Left cardiac atrium (tissue), 4 donors: ENCODE measurements at regions not wholly inside any gene's neighbourhood (a gene's known extent, or its start where the extent isn't known, plus 50 kb on each side); places are given as distances from the start of the nearest gene placed in this dataset.
"Not testable (repeated sequence)": the region's sequence is repeated elsewhere in the genome, so short reads cannot be mapped to it uniquely, and the experiment has no call there.

Source experiments
- ATAC-seq, 2 donors: fragments of 200-7000 bp; cut with Tn5 transposase; one replicate each; pipeline ENCODE4 v1.9.1; 2020; ENCODE audit warnings: mild to moderate bottlenecking in 2 of 2, moderate library complexity in 2 of 2
- DNase-seq: peaks from one replicate; pipeline ENCODE4 v3.0.0-alpha.2; 2020
- intact Hi-C, 2 donors: fragments of 100-400 bp; cut with DNase I; formaldehyde crosslinking; loops; one replicate each; pipeline versions ENCODE4 v1.14.1 to v1.15.1; 2022 to 2023
- donor health status: DM: no; HTN: yes; CAD: no.
- donor health status: DM: no; HTN: yes; CAD: no; lungs with severe emphysema.
- donor health status: DM: yes; HTN: yes; CAD: no.
- donor health status: Dilated cardiomyopathy.

- intact Hi-C loops: no loop called here
- ATAC-seq: peak in 1 of 2 donors; percentile 90
- no peak for DNase-seq
These were observed 162.3 kb upstream of the ARHGEF26 start for GRCh38 chr3:153958635-153959595.

GRCh38 chr3:153960458-153961074 lies 160.6 kb upstream of the ARHGEF26 start:
- intact Hi-C loops: no loop called here
- ATAC-seq (no peak), DNase-seq (no peak)

- no peak for DNase-seq
- intact Hi-C loops: no loop called here
- no peak for ATAC-seq
These were observed 159.7 kb upstream of the ARHGEF26 start for GRCh38 chr3:153961494-153961893.

GRCh38 chr3:153963012-153963411 lies 158.2 kb upstream of the ARHGEF26 start:
- intact Hi-C loops: no loop called here
- ATAC-seq: no peak
- no peak for DNase-seq

GRCh38 chr3:153967260-153967659 lies 153.9 kb upstream of the ARHGEF26 start:
- intact Hi-C loops: no loop called here
- no peak for DNase-seq
- no peak for ATAC-seq

GRCh38 chr3:153970047-153970446 lies 151.1 kb upstream of the ARHGEF26 start:
- no peak for DNase-seq
- intact Hi-C loops: no loop called here
- ATAC-seq: no peak

- intact Hi-C loops: no loop called here
- ATAC-seq (no peak), DNase-seq (no peak)
These were observed 150.3 kb upstream of the ARHGEF26 start for GRCh38 chr3:153970741-153971347.

- intact Hi-C loops: no loop called here
- DNase-seq: no peak
- ATAC-seq: no peak
These were observed 148.3 kb upstream of the ARHGEF26 start for GRCh38 chr3:153972862-153973261.

GRCh38 chr3:153973722-153974265 lies 147.4 kb upstream of the ARHGEF26 start:
- intact Hi-C loops: no loop called here
- ATAC-seq: no peak
- DNase-seq: no peak

- intact Hi-C loops: no loop called here
- DNase-seq (no peak), ATAC-seq (no peak)
These were observed 146.6 kb upstream of the ARHGEF26 start for GRCh38 chr3:153974614-153975013.

GRCh38 chr3:153976891-153977554 lies 144.2 kb upstream of the ARHGEF26 start:
- peak; percentile 80 to 91 for ATAC-seq
- intact Hi-C loops: no loop called here

GRCh38 chr3:153978006-153978405 lies 143.2 kb upstream of the ARHGEF26 start:
- DNase-seq (no peak), ATAC-seq (peak in 1 of 2 donors; percentile 60)
- intact Hi-C loops: no loop called here

More at GRCh38 chr3:153976891-153977554, 144.2 kb upstream of the ARHGEF26 start:
- peak; percentile 25 for DNase-seq

GRCh38 chr3:153979418-153980251 lies 141.6 kb upstream of the ARHGEF26 start:
- ATAC-seq: no peak
- intact Hi-C loops: no loop called here
- no peak for DNase-seq

- DNase-seq (no peak), ATAC-seq (no peak)
- intact Hi-C loops: no loop called here
These were observed 141.0 kb upstream of the ARHGEF26 start for GRCh38 chr3:153980252-153980590.

GRCh38 chr3:153997364-153997763 lies 123.8 kb upstream of the ARHGEF26 start:
- intact Hi-C loops, DNase-seq: not testable (repeated sequence)
- peak in 1 of 2 donors; percentile 35 for ATAC-seq

- intact Hi-C loops: no loop called here
- ATAC-seq (no peak), DNase-seq (no peak)
These were observed 117.5 kb upstream of the ARHGEF26 start for GRCh38 chr3:154003649-154004048.

- intact Hi-C loops: no loop called here
- DNase-seq (no peak), ATAC-seq (no peak)
These were observed 110.2 kb upstream of the ARHGEF26 start for GRCh38 chr3:154011036-154011435.

- ATAC-seq: no peak
These were observed 107.5 kb upstream of the ARHGEF26 start for GRCh38 chr3:154013736-154014135.

GRCh38 chr3:154015307-154015706 lies 105.9 kb upstream of the ARHGEF26 start:
- no peak for ATAC-seq
- intact Hi-C loops: no loop called here
- no peak for DNase-seq

More at GRCh38 chr3:154013736-154014135, 107.5 kb upstream of the ARHGEF26 start:
- no peak for DNase-seq
- intact Hi-C loops: no loop called here
